Osteocyte (in vitro differentiated cells): ENCODE measurements at regions not wholly inside any gene's neighbourhood (a gene's known extent, or its start where the extent isn't known, plus 50 kb on each side); places are given as distances from the start of the nearest gene placed in this dataset.

Source experiments
- DNase-seq: peaks from one replicate; pipeline ENCODE4 v3.0.0; 2021; ENCODE audit warnings: mixed read lengths; ENCODE audit not compliant: unreplicated experiment; ENCODE audit errors: extremely low spot score
- H3K27ac Mint-ChIP-seq: one replicate; pipeline ENCODE4 v1.8.0; 2021; ENCODE audit warnings: mild to moderate bottlenecking, mixed read lengths; ENCODE audit not compliant: unreplicated experiment
- H3K27me3 Mint-ChIP-seq: one replicate; pipeline ENCODE4 v1.8.0; 2021; ENCODE audit warnings: mixed read lengths; ENCODE audit not compliant: unreplicated experiment
- H3K36me3 Mint-ChIP-seq: one replicate; pipeline ENCODE4 v1.8.0; 2021; ENCODE audit warnings: mixed read lengths; ENCODE audit not compliant: unreplicated experiment
- H3K4me1 Mint-ChIP-seq: one replicate; pipeline ENCODE4 v1.8.0; 2021; ENCODE audit warnings: mixed read lengths; ENCODE audit not compliant: unreplicated experiment
- H3K4me3 Mint-ChIP-seq: one replicate; pipeline ENCODE4 v1.8.0; 2021; ENCODE audit warnings: mild to moderate bottlenecking, moderate library complexity, mixed read lengths; ENCODE audit not compliant: unreplicated experiment
- H3K9me3 Mint-ChIP-seq: one replicate; pipeline ENCODE4 v1.8.0; 2021; ENCODE audit warnings: mixed read lengths; ENCODE audit not compliant: unreplicated experiment
- CTCF ChIP-seq: fragments of 200-600 bp; sonication (generic); IDR thresholded peaks from 2 replicates; pipeline ENCODE4 v1.5.0; 2021; ENCODE audit warnings: antibody characterized with exemption, mild to moderate bottlenecking, moderate library complexity

GRCh38 chr18:78309924-78310323, 669.7 kb upstream of the SALL3 start:
- no peaks in the 10 kb centered on the region for H3K36me3 Mint-ChIP-seq
- no peak for DNase-seq
- H3K4me3 Mint-ChIP-seq: no peak overlapping the region
- TF ChIP-seq CTCF: no peak
- peaks cover 33% of the 10 kb centered on the region for H3K9me3 Mint-ChIP-seq
- H3K27ac Mint-ChIP-seq: no peak overlapping the region
- no peaks in the 10 kb centered on the region for H3K27me3 Mint-ChIP-seq
- H3K4me1 Mint-ChIP-seq: no peaks in the 10 kb centered on the region

- no peak for TF ChIP-seq CTCF
- H3K4me3 Mint-ChIP-seq: no peak overlapping the region
- no peaks in the 10 kb centered on the region for H3K27me3 Mint-ChIP-seq
- H3K27ac Mint-ChIP-seq: no peak overlapping the region
- peaks cover 31% of the 10 kb centered on the region for H3K9me3 Mint-ChIP-seq
- H3K36me3 Mint-ChIP-seq: no peaks in the 10 kb centered on the region
- no peaks in the 10 kb centered on the region for H3K4me1 Mint-ChIP-seq
- no peak for DNase-seq
Observed at GRCh38 chr18:78319264-78319663, 660.4 kb upstream of the SALL3 start.

GRCh38 chr18:78319961-78320360, 659.7 kb upstream of the SALL3 start:
- peaks cover 24% of the 10 kb centered on the region for H3K9me3 Mint-ChIP-seq
- H3K27ac Mint-ChIP-seq: no peak overlapping the region
- DNase-seq: no peak
- no peak overlapping the region for H3K4me3 Mint-ChIP-seq
- no peak for TF ChIP-seq CTCF
- no peaks in the 10 kb centered on the region for H3K27me3 Mint-ChIP-seq
- no peaks in the 10 kb centered on the region for H3K4me1 Mint-ChIP-seq
- no peaks in the 10 kb centered on the region for H3K36me3 Mint-ChIP-seq

- H3K27me3 Mint-ChIP-seq: no peaks in the 10 kb centered on the region
- H3K9me3 Mint-ChIP-seq: peaks cover 21% of the 10 kb centered on the region
- H3K4me1 Mint-ChIP-seq: no peaks in the 10 kb centered on the region
- no peak for DNase-seq
- no peak for TF ChIP-seq CTCF
- no peaks in the 10 kb centered on the region for H3K36me3 Mint-ChIP-seq
- H3K4me3 Mint-ChIP-seq: no peak overlapping the region
- H3K27ac Mint-ChIP-seq: no peak overlapping the region
Observed at GRCh38 chr18:78321402-78321801, 658.2 kb upstream of the SALL3 start.

- no peaks in the 10 kb centered on the region for H3K27me3 Mint-ChIP-seq
- no peaks in the 10 kb centered on the region for H3K36me3 Mint-ChIP-seq
- peaks cover 19% of the 10 kb centered on the region for H3K9me3 Mint-ChIP-seq
- no peak overlapping the region for H3K27ac Mint-ChIP-seq
- H3K4me3 Mint-ChIP-seq: no peak overlapping the region
- no peak for DNase-seq
- TF ChIP-seq CTCF: no peak
- no peaks in the 10 kb centered on the region for H3K4me1 Mint-ChIP-seq
Observed at GRCh38 chr18:78323453-78324197, 656.0 kb upstream of the SALL3 start.
